ENCODE measurements at regions not wholly inside any gene's neighbourhood (a gene's known extent, or its start where the extent isn't known, plus 50 kb on each side); places are given as distances from the start of the nearest gene placed in this dataset.

- H2AFZ ChIP-seq (ENCODE audit: insufficient read depth, low read depth, low read length, poor library complexity, severe bottlenecking), result no peak overlapping the region
- no peak overlapping the region for H3K4me2 ChIP-seq (replicated peaks; ENCODE audit: low read depth, low read length, poor library complexity, severe bottlenecking)
- peaks cover 8% of the 10 kb centered on the region for H3K9me3 Mint-ChIP-seq (ENCODE audit: insufficient read depth)
- ChIA-PET CTCF (no interaction called here), POLR2A (no interaction called here)
- 89% methylated on average over 15 of the region's 17 CpGs for WGBS (ENCODE audit: insufficient coverage)
- no peaks in the 10 kb centered on the region for H3K4me1 Mint-ChIP-seq
- no peaks in the 10 kb centered on the region for H3K27me3 ChIP-seq (replicated peaks in 1 of 4; ENCODE audit: control extremely low read depth in 1 of 4, control insufficient read depth in 3 of 4, insufficient read depth in 4 of 4, low read length in 3 of 4)
- no peaks in the 10 kb centered on the region for H3K36me3 ChIP-seq (replicated peaks in 1 of 2; ENCODE audit: control extremely low read depth in 1 of 2, control insufficient read depth in 1 of 2, extremely low read depth in 1 of 2, insufficient read depth in 2 of 2, low read length in 1 of 2)
- H3K27ac ChIP-seq (ENCODE audit: low read length in 2 of 2), result no peak overlapping the region
- H3K27ac Mint-ChIP-seq, result no peak overlapping the region
- no peak overlapping the region for H3K4me3 Mint-ChIP-seq
- intact Hi-C loops (cut with micrococcal nuclease), result no loop called here
- H3K27me3 Mint-ChIP-seq, result no peaks in the 10 kb centered on the region
- H3K9ac ChIP-seq (ENCODE audit: low read length), result no peak overlapping the region
- ATAC-seq (ENCODE audit: low read depth) (no peak), DNase-seq (no peak)
- no peak for TF ChIP-seq CTCF (IDR thresholded peaks at IDR 0.05)
- TF ChIP-seq EZH2 (IDR thresholded peaks at IDR 0.05; ENCODE audit: borderline replicate concordance, insufficient read depth, low read depth, low read length, poor library complexity, severe bottlenecking), result no peak
- no peak overlapping the region for H3K4me3 ChIP-seq (ENCODE audit: control extremely low read depth in 1 of 5, extremely low read depth in 1 of 5, insufficient read depth in 1 of 5, low read depth in 2 of 5, low read length in 4 of 5)
- H4K20me1 ChIP-seq (ENCODE audit: control insufficient read depth, insufficient read depth, low read length, poor library complexity, severe bottlenecking), result no peaks in the 10 kb centered on the region
- H3K9me3 ChIP-seq (ENCODE audit: control extremely low read depth in 1 of 3, control insufficient read depth in 2 of 3, insufficient read depth in 1 of 3, low read length in 2 of 3), result peaks cover 0 to 7% (median 0%) of the 10 kb centered on the region in 3 donors
- no peaks in the 10 kb centered on the region for H3K4me1 ChIP-seq (ENCODE audit: control insufficient read depth in 2 of 2, insufficient read depth in 2 of 2, low read length in 2 of 2)
- H3K79me2 ChIP-seq (ENCODE audit: control insufficient read depth, insufficient read depth, low read length), result no peaks in the 10 kb centered on the region
Measured at GRCh38 chr10:78375854-78376785, 342.5 kb downstream of the RPS24 start.

- Mint-ChIP-seq H3K9me3 (ENCODE audit: insufficient read depth) (peaks cover 8% of the 10 kb centered on the region), H3K27ac (no peak overlapping the region), H3K4me3 (no peak overlapping the region), H3K4me1 (no peaks in the 10 kb centered on the region), H3K27me3 (peaks cover 5% of the 10 kb centered on the region)
- no peak overlapping the region for H2AFZ ChIP-seq (ENCODE audit: insufficient read depth, low read depth, low read length, poor library complexity, severe bottlenecking)
- no peaks in the 10 kb centered on the region for H3K4me1 ChIP-seq (ENCODE audit: control insufficient read depth in 2 of 2, insufficient read depth in 2 of 2, low read length in 2 of 2)
- ChIA-PET CTCF (no interaction called here), POLR2A (no interaction called here)
- H3K4me3 ChIP-seq (ENCODE audit: control extremely low read depth in 1 of 5, extremely low read depth in 1 of 5, insufficient read depth in 1 of 5, low read depth in 2 of 5, low read length in 4 of 5), result no peak overlapping the region
- no peak overlapping the region for H3K27ac ChIP-seq (ENCODE audit: low read length in 2 of 2)
- no peak for ATAC-seq (ENCODE audit: low read depth)
- no peak overlapping the region for H3K4me2 ChIP-seq (replicated peaks; ENCODE audit: low read depth, low read length, poor library complexity, severe bottlenecking)
- no peak for DNase-seq
- no peaks in the 10 kb centered on the region for H3K36me3 ChIP-seq (replicated peaks in 1 of 2; ENCODE audit: control extremely low read depth in 1 of 2, control insufficient read depth in 1 of 2, extremely low read depth in 1 of 2, insufficient read depth in 2 of 2, low read length in 1 of 2)
- no peaks in the 10 kb centered on the region for H3K79me2 ChIP-seq (ENCODE audit: control insufficient read depth, insufficient read depth, low read length)
- TF ChIP-seq EZH2 (IDR thresholded peaks at IDR 0.05; ENCODE audit: borderline replicate concordance, insufficient read depth, low read depth, low read length, poor library complexity, severe bottlenecking) (no peak), CTCF (IDR thresholded peaks at IDR 0.05) (no peak)
- no peak overlapping the region for H3K9ac ChIP-seq (ENCODE audit: low read length)
- WGBS (ENCODE audit: insufficient coverage), result no CpG with 5 or more reads among the region's 1 CpG
- H4K20me1 ChIP-seq (ENCODE audit: control insufficient read depth, insufficient read depth, low read length, poor library complexity, severe bottlenecking), result no peaks in the 10 kb centered on the region
- intact Hi-C loops (cut with micrococcal nuclease), result no loop called here
- peaks cover 0 to 7% (median 0%) of the 10 kb centered on the region in 3 donors for H3K9me3 ChIP-seq (ENCODE audit: control extremely low read depth in 1 of 3, control insufficient read depth in 2 of 3, insufficient read depth in 1 of 3, low read length in 2 of 3)
- peaks cover 0 to 2% (median 0%) of the 10 kb centered on the region in 4 experiments for H3K27me3 ChIP-seq (replicated peaks in 1 of 4; ENCODE audit: control extremely low read depth in 1 of 4, control insufficient read depth in 3 of 4, insufficient read depth in 4 of 4, low read length in 3 of 4)
Measured at GRCh38 chr10:78377356-78377755, 343.7 kb downstream of the RPS24 start.
